ENCODE measurements at regions not wholly inside any gene's neighbourhood (a gene's known extent, or its start where the extent isn't known, plus 50 kb on each side); places are given as distances from the start of the nearest gene placed in this dataset.
"Not testable (repeated sequence)": the region's sequence is repeated elsewhere in the genome, so short reads cannot be mapped to it uniquely, and the experiment has no call there.

GRCh38 chr5:57887851-57888621 is 405.4 kb upstream of the ACTBL2 start:
- DNase-seq (ENCODE audit: low spot score): no peak

GRCh38 chr5:57884346-57885102 is 401.9 kb upstream of the ACTBL2 start:
- no peak for DNase-seq (ENCODE audit: low spot score)

GRCh38 chr5:57880216-57880615 is 397.6 kb upstream of the ACTBL2 start:
- no peak for DNase-seq (ENCODE audit: low spot score)

GRCh38 chr5:57878301-57878722 is 395.7 kb upstream of the ACTBL2 start:
- DNase-seq (ENCODE audit: low spot score): no peak

GRCh38 chr5:57871496-57871895 is 388.9 kb upstream of the ACTBL2 start:
- DNase-seq (ENCODE audit: low spot score): no peak

- DNase-seq (ENCODE audit: low spot score): not testable (repeated sequence)
Observed at GRCh38 chr5:57870267-57870666, 387.7 kb upstream of the ACTBL2 start.

GRCh38 chr5:57863661-57864060 is 381.1 kb upstream of the ACTBL2 start:
- DNase-seq (ENCODE audit: low spot score): no peak

- no peak for DNase-seq (ENCODE audit: low spot score)
Observed at GRCh38 chr5:57862942-57863341, 380.3 kb upstream of the ACTBL2 start.

- DNase-seq (ENCODE audit: low spot score): no peak
Observed at GRCh38 chr5:57862471-57862911, 379.9 kb upstream of the ACTBL2 start.

GRCh38 chr5:57859626-57860025 is 377.0 kb upstream of the ACTBL2 start:
- no peak for DNase-seq (ENCODE audit: low spot score)

- no peak for DNase-seq (ENCODE audit: low spot score)
Observed at GRCh38 chr5:57858905-57859304, 376.3 kb upstream of the ACTBL2 start.

- DNase-seq (ENCODE audit: low spot score): no peak
Observed at GRCh38 chr5:57857696-57858095, 375.1 kb upstream of the ACTBL2 start.

- no peak for DNase-seq (ENCODE audit: low spot score)
Observed at GRCh38 chr5:57855831-57856230, 373.2 kb upstream of the ACTBL2 start.

GRCh38 chr5:57853929-57854697 is 371.5 kb upstream of the ACTBL2 start:
- no peak for DNase-seq (ENCODE audit: low spot score)

GRCh38 chr5:57850109-57850508 is 367.5 kb upstream of the ACTBL2 start:
- DNase-seq (ENCODE audit: low spot score): no peak

- DNase-seq (ENCODE audit: low spot score): no peak
Observed at GRCh38 chr5:57845025-57845424, 362.4 kb upstream of the ACTBL2 start.

GRCh38 chr5:57844410-57844809 is 361.8 kb upstream of the ACTBL2 start:
- DNase-seq (ENCODE audit: low spot score): no peak

- DNase-seq (ENCODE audit: low spot score): no peak
Observed at GRCh38 chr5:57843059-57843367, 360.4 kb upstream of the ACTBL2 start.

- DNase-seq (ENCODE audit: low spot score): no peak
Observed at GRCh38 chr5:57842364-57843058, 359.9 kb upstream of the ACTBL2 start.

- no peak for DNase-seq (ENCODE audit: low spot score)
Observed at GRCh38 chr5:57841676-57842363, 359.2 kb upstream of the ACTBL2 start.

- DNase-seq (ENCODE audit: low spot score): no peak
Observed at GRCh38 chr5:57839437-57840079, 356.9 kb upstream of the ACTBL2 start.

Measured in hematopoietic multipotent progenitor cell treated with erythropoietin and hydrocortisone succinate and interleukin-3 and kit ligand, for 15 days (in vitro differentiated cells).